ENCODE measurements at regions not wholly inside any gene's neighbourhood (a gene's known extent, or its start where the extent isn't known, plus 50 kb on each side); places are given as distances from the start of the nearest gene placed in this dataset.
"Not testable (repeated sequence)": the region's sequence is repeated elsewhere in the genome, so short reads cannot be mapped to it uniquely, and the experiment has no call there.

- DNase-seq: no peak
These were observed 398.3 kb upstream of the EDIL3 start for GRCh38 chr5:84783003-84783402.

GRCh38 chr5:84779186-84779585 lies 394.5 kb upstream of the EDIL3 start:
- DNase-seq: peak; percentile 33

- DNase-seq: no peak
These were observed 379.5 kb upstream of the EDIL3 start for GRCh38 chr5:84764227-84764626.

- no peak for DNase-seq
These were observed 373.3 kb upstream of the EDIL3 start for GRCh38 chr5:84758008-84758407.

- no peak for DNase-seq
These were observed 368.1 kb upstream of the EDIL3 start for GRCh38 chr5:84752780-84753179.

GRCh38 chr5:84748313-84748712 lies 363.6 kb upstream of the EDIL3 start:
- DNase-seq: no peak

GRCh38 chr5:84746280-84746679 lies 361.6 kb upstream of the EDIL3 start:
- DNase-seq: not testable (repeated sequence)

- no peak for DNase-seq
These were observed 356.4 kb upstream of the EDIL3 start for GRCh38 chr5:84741056-84741455.

- no peak for DNase-seq
These were observed 344.6 kb upstream of the EDIL3 start for GRCh38 chr5:84729326-84729725.

- no peak for DNase-seq
These were observed 343.0 kb upstream of the EDIL3 start for GRCh38 chr5:84727708-84728107.

- no peak for DNase-seq
These were observed 341.4 kb upstream of the EDIL3 start for GRCh38 chr5:84725946-84726570.

GRCh38 chr5:84724683-84725082 lies 340.0 kb upstream of the EDIL3 start:
- DNase-seq: peak; percentile 39

GRCh38 chr5:84724181-84724580 lies 339.5 kb upstream of the EDIL3 start:
- no peak for DNase-seq

GRCh38 chr5:84718377-84718776 lies 333.7 kb upstream of the EDIL3 start:
- no peak for DNase-seq

GRCh38 chr5:84715686-84716085 lies 331.0 kb upstream of the EDIL3 start:
- no peak for DNase-seq

GRCh38 chr5:84715091-84715490 lies 330.4 kb upstream of the EDIL3 start:
- DNase-seq: peak; percentile 53

- no peak for DNase-seq
These were observed 324.4 kb upstream of the EDIL3 start for GRCh38 chr5:84709075-84709474.

- no peak for DNase-seq
These were observed 322.3 kb upstream of the EDIL3 start for GRCh38 chr5:84706678-84707641.

- not testable (repeated sequence) for DNase-seq
These were observed 315.9 kb upstream of the EDIL3 start for GRCh38 chr5:84700545-84700944.

GRCh38 chr5:84696651-84697050 lies 312.0 kb upstream of the EDIL3 start:
- DNase-seq: peak; percentile 56

GRCh38 chr5:84695330-84695729 lies 310.6 kb upstream of the EDIL3 start:
- no peak for DNase-seq

- no peak for DNase-seq
These were observed 308.6 kb upstream of the EDIL3 start for GRCh38 chr5:84693256-84693655.

GRCh38 chr5:84688566-84688965 lies 303.9 kb upstream of the EDIL3 start:
- DNase-seq: peak; percentile 64

Measured in NCI-H226 (cell line).